SJCRH30 (cell line): ENCODE measurements at regions not wholly inside any gene's neighbourhood (a gene's known extent, or its start where the extent isn't known, plus 50 kb on each side); places are given as distances from the start of the nearest gene placed in this dataset.
A peak's percentile ranks its signal among the peaks of the same experiment; 100 is the strongest.

Experiments
- DNase-seq, 2 experiments: peaks; one replicate each; pipeline ENCODE4 v3.0.0-alpha.2; 2015 to 2020
- H3K27ac ChIP-seq: fragments of 250-450 bp; sonication (Bioruptor Pico); 2 replicates; pipeline ENCODE4 v1.5.1; 2020; ENCODE audit warnings: mild to moderate bottlenecking, moderate library complexity
- H3K27me3 ChIP-seq: fragments of 250-450 bp; sonication (Bioruptor Pico); 2 replicates; pipeline ENCODE4 v1.5.1; 2020; ENCODE audit warnings: mild to moderate bottlenecking, moderate library complexity
- H3K36me3 ChIP-seq: fragments of 250-450 bp; sonication (Bioruptor Pico); 2 replicates; pipeline ENCODE4 v1.5.1; 2020; ENCODE audit warnings: mild to moderate bottlenecking, moderate library complexity
- H3K4me1 ChIP-seq: fragments of 250-450 bp; sonication (Bioruptor Pico); 2 replicates; pipeline ENCODE4 v1.5.1; 2020; ENCODE audit warnings: mild to moderate bottlenecking, moderate library complexity
- H3K4me3 ChIP-seq: fragments of 250-450 bp; sonication (Bioruptor Pico); 2 replicates; pipeline ENCODE4 v1.5.1; 2020; ENCODE audit warnings: mild to moderate bottlenecking, moderate library complexity
- H3K9me3 ChIP-seq: fragments of 250-450 bp; sonication (Bioruptor Pico); replicated peaks from 2 replicates; pipeline ENCODE4 v1.5.1; 2020; ENCODE audit warnings: mild to moderate bottlenecking, moderate library complexity

GRCh38 chr13:29683041-29683440, 87.6 kb upstream of the SLC7A1 start:
- DNase-seq: peak; percentile 64 to 83
- H3K27ac ChIP-seq: peak overlapping the region; percentile 29
- peaks cover 20% of the 10 kb centered on the region for H3K4me1 ChIP-seq
- H3K27me3 ChIP-seq: no peaks in the 10 kb centered on the region
- H3K4me3 ChIP-seq: no peak overlapping the region
- no peaks in the 10 kb centered on the region for H3K36me3 ChIP-seq
- H3K9me3 ChIP-seq: no peaks in the 10 kb centered on the region

DNA sequence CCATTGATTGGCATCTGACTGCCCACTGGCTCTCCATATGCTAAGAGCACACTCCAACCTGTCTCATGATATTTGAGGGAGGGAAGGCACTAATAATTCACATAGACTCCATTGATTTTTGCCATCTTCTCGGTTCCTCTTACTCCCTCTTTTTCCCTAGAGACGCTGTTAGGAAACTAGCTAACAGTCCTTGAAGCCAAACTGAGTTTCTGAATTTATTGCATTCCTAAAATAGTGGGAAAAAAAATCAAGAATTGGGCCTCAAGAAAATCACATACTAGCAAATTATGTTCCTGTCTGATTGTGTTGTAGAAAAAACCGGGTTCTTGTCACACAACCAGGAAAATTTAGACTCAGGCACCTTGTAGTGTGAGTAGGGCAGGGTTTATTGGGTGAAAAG, 86.4 kb upstream of the SLC7A1 start:
- H3K27me3 ChIP-seq: no peaks in the 10 kb centered on the region
- no peak overlapping the region for H3K4me3 ChIP-seq
- H3K9me3 ChIP-seq: no peaks in the 10 kb centered on the region
- H3K4me1 ChIP-seq: peaks cover 22% of the 10 kb centered on the region
- no peaks in the 10 kb centered on the region for H3K36me3 ChIP-seq
- no peak overlapping the region for H3K27ac ChIP-seq
- DNase-seq: no peak

- Histone ChIP-seq H3K36me3 (no peaks in the 10 kb centered on the region), H3K4me3 (no peak overlapping the region), H3K27me3 (no peaks in the 10 kb centered on the region), H3K9me3 (0 out of 2 replicates have a peak, but pooled peaks cover 2% of the 10 kb centered on the region), H3K4me1 (peaks cover 22% of the 10 kb centered on the region), H3K27ac (no peak overlapping the region)
- no peak for DNase-seq
Observed at GRCh38 chr13:29679396-29680053, 84.0 kb upstream of the SLC7A1 start.

- Histone ChIP-seq H3K27me3 (no peaks in the 10 kb centered on the region), H3K4me3 (no peak overlapping the region), H3K36me3 (no peaks in the 10 kb centered on the region), H3K9me3 (0 out of 2 replicates have a peak, but pooled peaks cover 2% of the 10 kb centered on the region), H3K4me1 (peaks cover 10% of the 10 kb centered on the region), H3K27ac (no peak overlapping the region)
- no peak for DNase-seq
Observed at GRCh38 chr13:29677627-29678026, 82.1 kb upstream of the SLC7A1 start.

DNA sequence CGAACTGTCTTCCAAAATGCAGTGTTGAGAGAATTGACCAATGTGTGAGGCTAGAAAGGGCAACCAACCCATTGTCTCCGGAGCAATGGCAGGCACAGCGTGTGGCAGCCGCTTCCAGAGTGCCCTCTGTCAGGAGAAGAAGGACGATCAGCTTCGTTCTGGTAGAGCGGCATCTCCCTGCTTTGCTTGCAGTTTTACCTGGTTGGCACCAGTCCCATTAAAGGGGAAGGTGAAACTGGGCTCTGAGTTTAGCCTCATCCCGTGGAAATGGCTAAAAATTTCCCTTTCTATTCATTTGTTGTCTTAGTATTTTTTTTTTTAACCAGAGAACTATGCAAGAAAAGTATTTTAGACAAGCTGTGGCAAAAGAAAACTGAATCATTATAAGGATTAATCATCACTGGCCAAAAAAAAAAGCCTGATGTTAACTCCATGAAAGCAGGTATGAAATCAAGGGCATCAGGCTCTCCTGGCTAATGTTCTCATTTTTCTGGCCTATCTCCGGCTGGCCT, 81.5 kb upstream of the SLC7A1 start:
- Histone ChIP-seq H3K27ac (no peak overlapping the region), H3K4me1 (peaks cover 4% of the 10 kb centered on the region), H3K9me3 (0 out of 2 replicates have a peak, but pooled peaks cover 2% of the 10 kb centered on the region), H3K27me3 (no peaks in the 10 kb centered on the region), H3K4me3 (no peak overlapping the region), H3K36me3 (no peaks in the 10 kb centered on the region)
- DNase-seq: no peak

DNA sequence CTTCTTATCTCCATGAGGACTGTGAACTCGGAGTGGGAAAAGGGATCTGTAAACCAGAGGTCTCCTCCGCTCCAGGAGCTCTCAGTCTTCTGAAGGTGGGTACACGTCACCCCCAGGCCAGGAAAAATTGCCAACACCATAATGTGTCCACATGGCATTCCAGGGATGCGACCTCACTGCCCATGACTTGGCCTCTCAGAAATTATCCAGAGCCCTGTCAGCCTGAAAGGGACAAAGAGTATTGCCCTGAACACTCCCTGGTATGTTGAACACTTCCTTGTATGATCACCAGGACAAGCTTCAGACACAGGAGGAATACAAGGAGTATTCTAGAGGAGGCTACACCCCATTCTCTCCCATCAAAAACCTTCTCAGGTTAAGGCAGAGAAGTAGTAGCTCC, 81.0 kb upstream of the SLC7A1 start:
- DNase-seq: no peak
- Histone ChIP-seq H3K9me3 (0 out of 2 replicates have a peak, but pooled peaks cover 2% of the 10 kb centered on the region), H3K27me3 (no peaks in the 10 kb centered on the region), H3K36me3 (no peaks in the 10 kb centered on the region), H3K4me1 (peaks cover 3% of the 10 kb centered on the region; the same call in 1 of the 2 replicates), H3K4me3 (no peak overlapping the region), H3K27ac (no peak overlapping the region)

DNA sequence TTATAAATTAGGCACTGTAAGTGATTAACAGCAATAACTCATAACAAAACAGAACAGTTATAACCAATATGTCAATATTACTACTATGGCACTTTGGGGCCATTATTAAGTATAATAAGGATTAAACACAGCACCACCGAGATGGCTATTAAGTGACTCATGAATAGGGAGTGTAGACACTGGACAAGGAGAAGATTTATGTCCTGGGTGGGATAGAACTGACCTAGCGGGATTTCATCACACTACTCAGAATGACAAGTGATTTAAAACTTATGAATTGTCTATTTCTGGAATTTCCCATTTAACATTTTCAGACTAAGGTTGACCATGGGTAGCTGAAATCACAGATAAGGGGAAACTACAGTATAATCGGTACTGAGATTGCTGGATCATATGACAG, 79.0 kb upstream of the SLC7A1 start:
- Histone ChIP-seq H3K27me3 (no peaks in the 10 kb centered on the region), H3K4me1 (peaks cover 3% of the 10 kb centered on the region; the same call in 1 of the 2 replicates), H3K9me3 (0 out of 2 replicates have a peak, but pooled peaks cover 2% of the 10 kb centered on the region), H3K36me3 (no peaks in the 10 kb centered on the region), H3K4me3 (no peak overlapping the region), H3K27ac (no peak overlapping the region)
- DNase-seq: no peak

GRCh38 chr13:29664591-29664990, 69.1 kb upstream of the SLC7A1 start:
- H3K4me3 ChIP-seq: no peak overlapping the region
- no peak for DNase-seq
- no peaks in the 10 kb centered on the region for H3K36me3 ChIP-seq
- no peaks in the 10 kb centered on the region for H3K4me1 ChIP-seq
- H3K27me3 ChIP-seq: no peaks in the 10 kb centered on the region; the same call in 1 of the 2 replicates
- no peak overlapping the region for H3K27ac ChIP-seq
- peaks cover 12% of the 10 kb centered on the region for H3K9me3 ChIP-seq

GRCh38 chr13:29654843-29655547, 59.5 kb upstream of the SLC7A1 start:
- Histone ChIP-seq H3K27ac (peak overlapping the region; percentile 89), H3K27me3 (no peaks in the 10 kb centered on the region), H3K9me3 (0 out of 2 replicates have a peak, but pooled peaks cover 5% of the 10 kb centered on the region), H3K4me1 (peaks cover 21% of the 10 kb centered on the region), H3K36me3 (no peaks in the 10 kb centered on the region), H3K4me3 (no peak overlapping the region)
- peak; percentile 43 to 73 for DNase-seq

- Histone ChIP-seq H3K4me1 (peaks cover 21% of the 10 kb centered on the region), H3K36me3 (no peaks in the 10 kb centered on the region), H3K27me3 (no peaks in the 10 kb centered on the region), H3K4me3 (no peak overlapping the region), H3K9me3 (0 out of 2 replicates have a peak, but pooled peaks cover 5% of the 10 kb centered on the region), H3K27ac (peak overlapping the region; percentile 89)
- peak in 1 of 2 experiments; percentile 41 for DNase-seq
Observed at GRCh38 chr13:29654384-29654783, 58.9 kb upstream of the SLC7A1 start.

DNA sequence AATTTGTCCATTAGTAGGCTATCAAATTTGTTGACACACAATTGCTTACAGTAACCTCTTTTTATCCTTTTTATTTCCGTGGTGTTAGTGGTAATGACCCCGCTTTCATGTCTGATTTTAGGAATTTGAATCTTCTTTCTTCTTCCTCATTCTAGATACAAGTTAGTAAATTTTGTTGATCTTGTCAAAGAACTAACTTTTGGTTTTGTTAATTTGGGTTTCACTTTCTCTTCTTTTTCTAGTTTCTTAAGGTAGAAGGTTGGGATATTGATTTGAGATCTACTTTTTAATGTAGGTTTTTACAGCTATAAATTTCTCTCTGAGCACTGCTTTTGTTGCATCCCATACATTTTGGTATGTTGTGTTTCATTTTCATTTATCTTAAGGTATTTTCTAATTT, 53.3 kb upstream of the SLC7A1 start:
- H3K9me3 ChIP-seq: peaks cover 14% of the 10 kb centered on the region
- H3K27ac ChIP-seq: no peak overlapping the region
- 0 out of 2 replicates have a peak, but pooled peaks cover under 1% of the 10 kb centered on the region for H3K4me1 ChIP-seq
- H3K36me3 ChIP-seq: no peaks in the 10 kb centered on the region; the same call in 1 of the 2 replicates
- no peak overlapping the region for H3K4me3 ChIP-seq
- DNase-seq: no peak
- H3K27me3 ChIP-seq: no peaks in the 10 kb centered on the region
